GM19468 (cell line): ENCODE measurements at regions not wholly inside any gene's neighbourhood (a gene's known extent, or its start where the extent isn't known, plus 50 kb on each side); places are given as distances from the start of the nearest gene placed in this dataset.

ENCODE experiments used
- ATAC-seq: cut with Tn5 transposase; IDR thresholded peaks from one replicate; pipeline ENCODE4 v1.9.1; 2021; ENCODE audit warnings: mild to moderate bottlenecking, moderate library complexity, moderate number of reproducible peaks; ENCODE audit not compliant: unreplicated experiment; ENCODE audit errors: extremely low read depth

GRCh38 chr12:97260786-97261185, 201.8 kb upstream of the RMST start:
- ATAC-seq, result no peak

GRCh38 chr12:97267166-97267565, 195.4 kb upstream of the RMST start:
- ATAC-seq, result no peak

- ATAC-seq, result no peak
These were observed 194.9 kb upstream of the RMST start for GRCh38 chr12:97267594-97268202.

GRCh38 chr12:97272471-97272870, 190.1 kb upstream of the RMST start:
- ATAC-seq, result no peak

GRCh38 chr12:97274386-97274785, 188.2 kb upstream of the RMST start:
- no peak for ATAC-seq

- ATAC-seq, result no peak
These were observed 187.3 kb upstream of the RMST start for GRCh38 chr12:97275256-97275655.

- ATAC-seq, result no peak
These were observed 186.6 kb upstream of the RMST start for GRCh38 chr12:97275728-97276590.

- ATAC-seq, result no peak
These were observed 185.8 kb upstream of the RMST start for GRCh38 chr12:97276661-97277429.

GRCh38 chr12:97283297-97283696, 179.3 kb upstream of the RMST start:
- no peak for ATAC-seq

GRCh38 chr12:97288531-97288930, 174.1 kb upstream of the RMST start:
- no peak for ATAC-seq

GRCh38 chr12:97292588-97292987, 170.0 kb upstream of the RMST start:
- no peak for ATAC-seq

- ATAC-seq, result no peak
These were observed 169.1 kb upstream of the RMST start for GRCh38 chr12:97293541-97293940.

- ATAC-seq, result no peak
These were observed 162.8 kb upstream of the RMST start for GRCh38 chr12:97299847-97300246.

- ATAC-seq, result no peak
These were observed 162.2 kb upstream of the RMST start for GRCh38 chr12:97300431-97300830.

- no peak for ATAC-seq
These were observed 161.7 kb upstream of the RMST start for GRCh38 chr12:97300891-97301290.

GRCh38 chr12:97301576-97301975, 161.0 kb upstream of the RMST start:
- ATAC-seq, result no peak

GRCh38 chr12:97305651-97306050, 157.0 kb upstream of the RMST start:
- ATAC-seq, result no peak

GRCh38 chr12:97306147-97306546, 156.5 kb upstream of the RMST start:
- peak; percentile 83 for ATAC-seq

- no peak for ATAC-seq
These were observed 153.9 kb upstream of the RMST start for GRCh38 chr12:97308576-97309198.

- no peak for ATAC-seq
These were observed 152.7 kb upstream of the RMST start for GRCh38 chr12:97309921-97310320.
